DND-41 (cell line): ENCODE measurements at regions not wholly inside any gene's neighbourhood (a gene's known extent, or its start where the extent isn't known, plus 50 kb on each side); places are given as distances from the start of the nearest gene placed in this dataset.

Experiments used
- CTCF ChIP-seq: IDR thresholded peaks from 2 replicates; pipeline ENCODE4 v1.5.1; 2012; ENCODE audit warnings: borderline replicate concordance, low read length, moderate library complexity, mild to moderate bottlenecking; ENCODE audit not compliant: poor library complexity, severe bottlenecking; ENCODE audit errors: extremely low read depth
- EZH2 ChIP-seq: IDR thresholded peaks from 3 replicates; pipeline ENCODE4 v1.6.1; 2012; ENCODE audit warnings: borderline replicate concordance, low read depth, mild to moderate bottlenecking, moderate library complexity, low read length, inconsistent platforms; ENCODE audit not compliant: severe bottlenecking

GRCh38 chr6:51090343-51090742, 271.7 kb downstream of the TFAP2B start:
- TF ChIP-seq CTCF = no peak
- TF ChIP-seq EZH2 = no peak
